CD14-positive monocyte (primary cell): ENCODE measurements at regions not wholly inside any gene's neighbourhood (a gene's known extent, or its start where the extent isn't known, plus 50 kb on each side); places are given as distances from the start of the nearest gene placed in this dataset.

Source experiments
- DNase-seq, 3 donors: peaks; one replicate each; pipeline ENCODE4 v3.0.0-alpha.2; 2011 to 2022
- H2AFZ ChIP-seq: 2 replicates; pipeline ENCODE4 v1.6.0; 2012; ENCODE audit warnings: mild to moderate bottlenecking, low read depth, low read length, inconsistent platforms; ENCODE audit not compliant: insufficient read depth, poor library complexity, severe bottlenecking
- H3K27ac ChIP-seq, 2 donors: 1 replicate in 1 of 2; 2 replicates in 1 of 2; pipeline ENCODE4 v1.5.1; 2012 to 2013; ENCODE audit warnings: low read length in 2 of 2, control low read depth in 1 of 2, inconsistent platforms in 1 of 2, low read depth in 1 of 2, mild to moderate bottlenecking in 1 of 2
- H3K27me3 ChIP-seq, 2 donors: one replicate each; pipeline versions ENCODE4 v1.6.0 to v1.6.1; 2011 to 2013; ENCODE audit warnings: low read length in 2 of 2; ENCODE audit not compliant: control insufficient read depth in 2 of 2, insufficient read depth in 2 of 2
- H3K36me3 ChIP-seq, 2 donors: replicated peaks in 1 of 2; 1 replicate in 1 of 2; 2 replicates in 1 of 2; pipeline versions ENCODE4 v1.5.1 to v1.6.1; 2012 to 2013; ENCODE audit warnings: low read length in 2 of 2, control low read depth in 1 of 2, inconsistent platforms in 1 of 2, mild to moderate bottlenecking in 1 of 2; ENCODE audit not compliant: insufficient read depth in 2 of 2, control insufficient read depth in 1 of 2
- H3K4me1 ChIP-seq, 2 donors: 1 replicate in 1 of 2; 2 replicates in 1 of 2; pipeline versions ENCODE4 v1.5.1 to v1.6.1; 2012 to 2013; ENCODE audit warnings: low read length in 2 of 2, control low read depth in 1 of 2, inconsistent platforms in 1 of 2, mild to moderate bottlenecking in 1 of 2, moderate library complexity in 1 of 2; ENCODE audit not compliant: insufficient read depth in 2 of 2, control insufficient read depth in 1 of 2
- H3K4me2 ChIP-seq: replicated peaks from 2 replicates; pipeline ENCODE3; 2012; ENCODE audit warnings: low read length, moderate library complexity, mild to moderate bottlenecking; ENCODE audit not compliant: poor library complexity, severe bottlenecking; ENCODE audit errors: extremely low read depth
- H3K4me3 ChIP-seq, 3 experiments: fragments of 200-600 bp in 1 of 3; sonication (generic) in 1 of 3; replicated peaks in 1 of 3; 1 replicate in 2 of 3; 2 replicates in 1 of 3; pipeline ENCODE4 v1.5.1; 2011 to 2013; ENCODE audit warnings: low read length in 3 of 3, mild to moderate bottlenecking in 3 of 3, control low read depth in 2 of 3, low read depth in 2 of 3, inconsistent platforms in 1 of 3, moderate library complexity in 1 of 3
- H3K79me2 ChIP-seq: 2 replicates; pipeline ENCODE4 v1.6.0; 2012; ENCODE audit warnings: mild to moderate bottlenecking, control low read depth, inconsistent platforms, low read length, moderate library complexity; ENCODE audit not compliant: insufficient read depth
- H3K9ac ChIP-seq: 2 replicates; pipeline ENCODE4 v1.6.0; 2017; ENCODE audit warnings: low read length, mild to moderate bottlenecking; ENCODE audit not compliant: insufficient read depth, poor library complexity, severe bottlenecking
- H3K9me3 ChIP-seq, 2 donors: replicated peaks in 1 of 2; 1 replicate in 1 of 2; 2 replicates in 1 of 2; pipeline versions ENCODE4 v1.5.1 to v1.6.1; 2012 to 2013; ENCODE audit warnings: low read length in 2 of 2, control low read depth in 1 of 2; ENCODE audit not compliant: control insufficient read depth in 1 of 2, insufficient read depth in 1 of 2
- H4K20me1 ChIP-seq: 2 replicates; pipeline ENCODE4 v1.6.0; 2012; ENCODE audit warnings: mild to moderate bottlenecking, low read length, control low read depth, moderate library complexity; ENCODE audit not compliant: insufficient read depth
- H3K27ac Mint-ChIP-seq, 7 donors: one replicate each; pipeline ENCODE4 v1.8.0; 2020; ENCODE audit warnings: mild to moderate bottlenecking in 7 of 7, mixed read lengths in 7 of 7, moderate library complexity in 6 of 7, inconsistent platforms in 2 of 7
- H3K27me3 Mint-ChIP-seq, 3 donors: one replicate each; pipeline ENCODE4 v1.8.0; 2021 to 2022; ENCODE audit warnings: low read depth in 3 of 3, mild to moderate bottlenecking in 3 of 3, mixed read lengths in 3 of 3, moderate library complexity in 3 of 3, inconsistent platforms in 1 of 3
- H3K36me3 Mint-ChIP-seq, 2 donors: one replicate each; pipeline ENCODE4 v1.8.0; 2020; ENCODE audit warnings: mixed read lengths in 2 of 2, inconsistent platforms in 1 of 2, mild to moderate bottlenecking in 1 of 2
- H3K4me1 Mint-ChIP-seq: one replicate; pipeline ENCODE4 v1.8.0; 2020; ENCODE audit warnings: mild to moderate bottlenecking, mixed read lengths
- H3K4me3 Mint-ChIP-seq, 2 donors: one replicate each; pipeline ENCODE4 v1.8.0; 2020; ENCODE audit warnings: mild to moderate bottlenecking in 2 of 2, mixed read lengths in 2 of 2, moderate library complexity in 1 of 2
- H3K9me3 Mint-ChIP-seq, 7 donors: one replicate each; pipeline ENCODE4 v1.8.0; 2020 to 2022; ENCODE audit warnings: mixed read lengths in 7 of 7, mild to moderate bottlenecking in 6 of 7, moderate library complexity in 6 of 7, inconsistent platforms in 2 of 7
- WGBS: methylation state at CpG from one replicate; pipeline ENCODE4 v1.1.5; 2013; ENCODE audit warnings: missing lambda C conversion rate; ENCODE audit not compliant: insufficient coverage; 5-methylcytosine and 5-hydroxymethylcytosine counted together
- intact Hi-C, 2 donors: fragments of 100-400 bp; cut with micrococcal nuclease; formaldehyde crosslinking; loops; one replicate each; pipeline versions ENCODE4 v1.15.0 to v1.15.1; 2023
- TF ChIP-seq, protein P1 (sequence below): fragments of 200-600 bp; IDR thresholded peaks from one replicate; pipeline ENCODE4 v1.8.0; 2022; ENCODE audit warnings: antibody characterized with exemption, mild to moderate bottlenecking

DNA sequence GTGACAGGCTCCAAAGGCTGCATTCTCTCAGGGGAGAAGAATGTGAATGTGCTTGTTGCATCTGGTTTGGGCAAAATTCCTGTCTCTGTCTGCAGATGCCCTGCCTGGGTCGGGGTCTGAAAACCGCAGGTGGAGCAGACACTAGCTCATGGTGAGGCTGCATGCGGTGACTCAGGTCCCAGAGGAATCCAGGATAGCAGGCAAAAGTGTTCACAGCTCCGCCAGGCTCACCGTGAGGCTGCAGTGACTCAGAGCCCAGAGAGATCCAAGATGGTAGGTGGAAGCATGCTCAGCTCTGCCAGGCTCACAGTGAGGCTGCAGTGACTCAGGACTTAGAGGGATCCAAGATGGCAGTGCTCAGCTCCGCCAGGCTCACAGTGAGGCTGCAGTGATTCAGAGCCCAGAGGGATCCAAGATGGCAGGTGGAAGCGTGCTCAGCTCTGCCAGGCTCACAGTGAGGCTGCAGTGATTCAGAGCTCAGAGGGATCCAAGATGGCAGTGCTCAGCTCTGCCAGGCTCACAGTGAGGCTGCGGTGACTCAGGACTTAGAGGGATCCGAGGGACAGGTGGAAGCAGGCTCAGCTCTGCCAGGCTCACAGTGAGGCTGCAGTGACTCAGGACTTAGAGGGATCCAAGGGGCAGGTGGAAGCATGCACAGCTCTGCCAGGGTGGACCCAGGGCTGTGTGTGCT, 200.5 kb downstream of the ACKR3 start:
- H3K4me3 Mint-ChIP-seq, result peak overlapping the region in 1 of 2 donors; percentile 9
- WGBS, result 93% methylated on average over 9 of the region's 9 CpGs
- Histone ChIP-seq H4K20me1 (no peaks in the 10 kb centered on the region), H3K79me2 (no peaks in the 10 kb centered on the region), H2AFZ (no peak overlapping the region), H3K4me3 (no peak overlapping the region), H3K36me3 (no peaks in the 10 kb centered on the region), H3K9ac (no peak overlapping the region), H3K27ac (no peak overlapping the region), H3K9me3 (no peaks in the 10 kb centered on the region), H3K27me3 (peaks cover 0 to 15% of the 10 kb centered on the region in 2 donors), H3K4me1 (no peaks in the 10 kb centered on the region), H3K4me2 (no peak overlapping the region)
- TF ChIP-seq, protein P1, sequence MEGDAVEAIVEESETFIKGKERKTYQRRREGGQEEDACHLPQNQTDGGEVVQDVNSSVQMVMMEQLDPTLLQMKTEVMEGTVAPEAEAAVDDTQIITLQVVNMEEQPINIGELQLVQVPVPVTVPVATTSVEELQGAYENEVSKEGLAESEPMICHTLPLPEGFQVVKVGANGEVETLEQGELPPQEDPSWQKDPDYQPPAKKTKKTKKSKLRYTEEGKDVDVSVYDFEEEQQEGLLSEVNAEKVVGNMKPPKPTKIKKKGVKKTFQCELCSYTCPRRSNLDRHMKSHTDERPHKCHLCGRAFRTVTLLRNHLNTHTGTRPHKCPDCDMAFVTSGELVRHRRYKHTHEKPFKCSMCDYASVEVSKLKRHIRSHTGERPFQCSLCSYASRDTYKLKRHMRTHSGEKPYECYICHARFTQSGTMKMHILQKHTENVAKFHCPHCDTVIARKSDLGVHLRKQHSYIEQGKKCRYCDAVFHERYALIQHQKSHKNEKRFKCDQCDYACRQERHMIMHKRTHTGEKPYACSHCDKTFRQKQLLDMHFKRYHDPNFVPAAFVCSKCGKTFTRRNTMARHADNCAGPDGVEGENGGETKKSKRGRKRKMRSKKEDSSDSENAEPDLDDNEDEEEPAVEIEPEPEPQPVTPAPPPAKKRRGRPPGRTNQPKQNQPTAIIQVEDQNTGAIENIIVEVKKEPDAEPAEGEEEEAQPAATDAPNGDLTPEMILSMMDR, result no peak
- no peaks in the 10 kb centered on the region for H3K36me3 Mint-ChIP-seq
- H3K27me3 Mint-ChIP-seq, result peaks cover 19 to 41% (median 37%) of the 10 kb centered on the region in 3 donors
- H3K4me1 Mint-ChIP-seq, result peaks cover 8% of the 10 kb centered on the region
- H3K9me3 Mint-ChIP-seq, result peaks cover 3 to 19% (median 7%) of the 10 kb centered on the region in 7 donors
- intact Hi-C loops, result no loop called here
- no peak overlapping the region for H3K27ac Mint-ChIP-seq
- peak in 2 of 3 donors; percentile 5 to 47 for DNase-seq

DNA sequence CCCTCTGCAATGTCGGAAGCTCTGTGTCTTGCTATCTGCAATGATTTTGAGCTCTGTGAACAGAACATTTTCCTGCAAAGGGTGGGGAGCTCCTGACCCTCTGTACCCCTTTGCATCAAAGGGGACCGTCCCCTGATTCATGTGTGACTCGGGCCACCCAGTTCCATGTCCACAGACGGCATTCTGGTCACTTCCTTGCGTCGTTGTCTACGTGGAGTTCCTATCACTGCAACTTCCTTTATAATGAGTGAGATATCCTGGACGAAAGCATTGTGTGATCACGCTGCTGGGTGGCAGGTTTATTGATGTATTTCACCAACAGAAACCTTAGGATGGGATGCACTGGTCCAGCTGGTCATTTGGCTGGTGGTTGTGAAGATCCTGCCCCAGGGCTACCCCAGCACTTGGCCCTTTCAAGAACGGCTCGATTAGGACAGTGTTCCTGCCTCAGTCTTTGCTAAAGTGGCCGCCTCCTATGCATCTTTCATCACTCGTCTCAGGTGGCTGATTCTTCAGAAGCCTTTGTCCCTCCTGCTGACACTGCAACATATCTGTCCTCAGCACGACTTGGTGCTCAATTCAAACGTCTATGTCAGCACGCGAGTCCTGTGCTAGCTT, 202.7 kb downstream of the ACKR3 start:
- H3K4me3 Mint-ChIP-seq, result no peak overlapping the region
- Histone ChIP-seq H3K9me3 (no peaks in the 10 kb centered on the region), H2AFZ (no peak overlapping the region), H3K4me1 (no peaks in the 10 kb centered on the region), H3K27me3 (peaks cover 0 to 12% of the 10 kb centered on the region in 2 donors), H3K27ac (no peak overlapping the region), H3K36me3 (no peaks in the 10 kb centered on the region), H3K9ac (no peak overlapping the region), H3K4me3 (no peak overlapping the region), H3K79me2 (no peaks in the 10 kb centered on the region), H4K20me1 (no peaks in the 10 kb centered on the region), H3K4me2 (no peak overlapping the region)
- H3K4me1 Mint-ChIP-seq, result peaks cover 8% of the 10 kb centered on the region
- no peaks in the 10 kb centered on the region for H3K36me3 Mint-ChIP-seq
- TF ChIP-seq, protein P1, result no peak
- WGBS, result 76% methylated on average over 12 of the region's 17 CpGs
- intact Hi-C loops, result no loop called here
- H3K9me3 Mint-ChIP-seq, result peaks cover 0 to 9% (median 3%) of the 10 kb centered on the region in 7 donors
- peak in 1 of 3 donors; percentile 16 for DNase-seq
- H3K27me3 Mint-ChIP-seq, result peaks cover 17 to 45% (median 37%) of the 10 kb centered on the region in 3 donors
- H3K27ac Mint-ChIP-seq, result no peak overlapping the region
